K562 (cell line): ENCODE measurements at regions not wholly inside any gene's neighbourhood (a gene's known extent, or its start where the extent isn't known, plus 50 kb on each side); places are given as distances from the start of the nearest gene placed in this dataset.

Source experiments
- ATAC-seq: fragments of 200-7000 bp; cut with Tn5 transposase; 3 replicates; pipeline ENCODE4 v1.9.1; 2020; ENCODE audit warnings: moderate library complexity
- BruUV-seq: library from RNA; stranded (reverse); fragments of 400-500 nt; replicated peaks from 2 replicates; lab custom pipeline; 2021; lab: Mats Ljungman, UMichigan
- CTCF ChIA-PET: fragments of 300-600 bp; formaldehyde crosslinking; extraction: SDS; loops from one replicate; lab custom pipeline; 2021; ENCODE audit warnings: low intra/inter-chr PET ratio; lab: Yijun Ruan, JAX
- POLR2A ChIA-PET: fragments of 300-600, 350-650 bp; sonication (Branson Sonifier 250); formaldehyde crosslinking; extraction: SDS; loops from one replicate; lab custom pipeline; 2021; ENCODE audit warnings: antibody characterized with exemption, inconsistent platforms; lab: Yijun Ruan, JAX
- DNase-seq, 4 experiments: peaks; one replicate each; pipeline versions ENCODE4 v3.0.0 to v3.0.0-alpha.2; 2011 to 2018; ENCODE audit warnings: low spot score in 3 of 4, mixed read lengths in 3 of 4; ENCODE audit errors: extremely low read depth in 1 of 4
- FAIRE-seq: peaks from 2 replicates; lab custom pipeline; 2011; peaks lifted over from hg19 to GRCh38; lab: Jason Lieb, UNC
- H2AFZ ChIP-seq: 2 replicates; pipeline ENCODE4 v1.6.0; 2011; ENCODE audit warnings: low read depth, low read length, control low read depth, inconsistent platforms
- H3K27ac ChIP-seq: fragments of 200-600 bp; 3 replicates; pipeline ENCODE4 v1.8.0; 2011; ENCODE audit warnings: low read depth, mild to moderate bottlenecking, control low read depth, inconsistent platforms, low read length, moderate library complexity, mixed read lengths; ENCODE audit errors: extremely low read depth
- H3K27me3 ChIP-seq, 2 experiments: fragments of 300-600 bp in 1 of 2; 2 replicates in 1 of 2; 3 replicates in 1 of 2; pipeline versions ENCODE4 v1.6.0 to v1.8.0; 2011; ENCODE audit warnings: inconsistent platforms in 2 of 2, low read length in 2 of 2, mild to moderate bottlenecking in 1 of 2, mixed read lengths in 1 of 2, moderate library complexity in 1 of 2; ENCODE audit not compliant: control insufficient read depth in 2 of 2, insufficient read depth in 2 of 2
- H3K36me3 ChIP-seq: fragments of 300-600 bp; 3 replicates; pipeline ENCODE4 v1.8.0; 2011; ENCODE audit warnings: mild to moderate bottlenecking, low read length, inconsistent platforms; ENCODE audit not compliant: control insufficient read depth, insufficient read depth
- H3K4me1 ChIP-seq, 2 experiments: fragments of 200-600 bp in 1 of 2; replicated peaks in 1 of 2; 2 replicates in 1 of 2; 3 replicates in 1 of 2; pipeline versions ENCODE4 v1.5.1 to v1.8.0; 2011; ENCODE audit warnings: inconsistent platforms in 2 of 2, low read length in 2 of 2, mild to moderate bottlenecking in 1 of 2, mixed read lengths in 1 of 2, moderate library complexity in 1 of 2; ENCODE audit not compliant: control insufficient read depth in 2 of 2, insufficient read depth in 2 of 2
- H3K4me2 ChIP-seq: 2 replicates; pipeline ENCODE4 v1.6.1; 2011; ENCODE audit warnings: low read length, control low read depth, inconsistent platforms, mixed read lengths; ENCODE audit not compliant: insufficient read depth
- H3K4me3 ChIP-seq: fragments of 200-600 bp; sonication (generic), shearing (Covaris generic); 2 replicates; pipeline ENCODE4 v1.5.1; 2016; ENCODE audit warnings: control low read depth, inconsistent platforms
- H3K79me2 ChIP-seq: fragments of 200-600 bp; 3 replicates; pipeline ENCODE4 v1.8.0; 2011; ENCODE audit warnings: low read length, inconsistent platforms; ENCODE audit not compliant: control insufficient read depth, insufficient read depth
- H3K9ac ChIP-seq, 2 experiments: 2 replicates each; pipeline versions ENCODE4 v1.6.0 to v1.6.1; 2011; ENCODE audit warnings: low read depth in 2 of 2, low read length in 2 of 2, control low read depth in 1 of 2, inconsistent platforms in 1 of 2, mild to moderate bottlenecking in 1 of 2, mixed read lengths in 1 of 2; ENCODE audit not compliant: insufficient read depth in 1 of 2
- H3K9me1 ChIP-seq: one replicate; pipeline ENCODE4 v1.6.0; 2011; ENCODE audit warnings: inconsistent platforms, mild to moderate bottlenecking, low read length, moderate library complexity; ENCODE audit not compliant: control insufficient read depth, insufficient read depth
- H3K9me3 ChIP-seq: replicated peaks from 2 replicates; pipeline ENCODE4 v1.5.1; 2011; ENCODE audit warnings: low read depth, low read length, inconsistent platforms; ENCODE audit not compliant: control insufficient read depth, insufficient read depth
- H4K20me1 ChIP-seq: replicated peaks from 2 replicates; pipeline ENCODE4 v1.6.1; 2011; ENCODE audit warnings: low read length, inconsistent platforms, mixed read lengths; ENCODE audit not compliant: control insufficient read depth, insufficient read depth
- CBX3 ChIP-seq, 2 experiments: IDR thresholded peaks; 1 replicate in 1 of 2; 2 replicates in 1 of 2; pipeline ENCODE4 v1.6.1; 2012; ENCODE audit warnings: inconsistent platforms in 2 of 2, low read length in 2 of 2, borderline replicate concordance in 1 of 2, control low read depth in 1 of 2
- ELK1 ChIP-seq: sonication (generic); formaldehyde crosslinking; IDR thresholded peaks from 2 replicates; pipeline ENCODE4 v1.8.1; 2022; ENCODE audit warnings: missing genetic modification reagents
- FIP1L1 ChIP-seq: fragments of 200-400 bp; formaldehyde crosslinking; IDR thresholded peaks from 2 replicates; pipeline ENCODE4 v1.6.1; 2018; ENCODE audit warnings: mild to moderate bottlenecking, low read depth, low read length; ENCODE audit not compliant: poor library complexity, severe bottlenecking
- GTF2F1 ChIP-seq: IDR thresholded peaks from 2 replicates; pipeline ENCODE4 v1.6.1; 2011; ENCODE audit warnings: low read depth, low read length, improper control_type of control experiment
- KDM1A ChIP-seq, 2 experiments: fragments of 450-650 bp; IDR thresholded peaks; 2 replicates each; pipeline ENCODE4 v1.6.1; 2016; ENCODE audit warnings: mild to moderate bottlenecking in 2 of 2
- MYC ChIP-seq, 2 experiments: fragments of 250-450 bp in 1 of 2; sonication (Bioruptor Pico) in 1 of 2; IDR thresholded peaks; 2 replicates each; pipeline versions ENCODE4 v1.5.1 to v1.6.1; 2012 to 2021; ENCODE audit warnings: low read depth in 2 of 2, borderline replicate concordance in 1 of 2, improper control_type of control experiment in 1 of 2, low read length in 1 of 2, mild to moderate bottlenecking in 1 of 2, moderate library complexity in 1 of 2
- NR2C1 ChIP-seq, 2 experiments: fragments of 450-650 bp; IDR thresholded peaks; 2 replicates each; pipeline ENCODE4 v1.6.1; 2017; ENCODE audit warnings: mild to moderate bottlenecking in 2 of 2, antibody characterized with exemption in 1 of 2, inconsistent platforms in 1 of 2, missing compliant biosample characterization in 1 of 2, missing genetic modification characterization in 1 of 2
- NR4A1 ChIP-seq, 2 experiments: fragments of 250-450 bp in 1 of 2; fragments of 450-650 bp in 1 of 2; sonication (Bioruptor Pico) in 1 of 2; IDR thresholded peaks; 2 replicates each; pipeline versions ENCODE4 v1.4.0 to v1.6.1; 2016 to 2020; ENCODE audit warnings: mild to moderate bottlenecking in 2 of 2, missing compliant biosample characterization in 1 of 2, missing genetic modification characterization in 1 of 2, moderate library complexity in 1 of 2
- SIN3B ChIP-seq: fragments of 450-650 bp; IDR thresholded peaks from 2 replicates; pipeline ENCODE4 v1.6.1; 2017; ENCODE audit warnings: low read depth, mild to moderate bottlenecking, moderate library complexity
- ZBTB11 ChIP-seq, 3 experiments: fragments of 200-800 bp in 1 of 3; fragments of 250-450 bp in 1 of 3; fragments of 450-650 bp in 1 of 3; sonication (Bioruptor Pico) in 1 of 3; sonication (Bioruptor generic) in 1 of 3; formaldehyde crosslinking in 1 of 3; IDR thresholded peaks; 2 replicates each; pipeline versions ENCODE4 v1.6.1 to v1.8.0; 2016 to 2022; ENCODE audit warnings: mild to moderate bottlenecking in 2 of 3, missing genetic modification characterization in 2 of 3, missing compliant biosample characterization in 1 of 3, moderate library complexity in 1 of 3
- ZFP1 ChIP-seq: fragments of 450-650 bp; formaldehyde crosslinking; IDR thresholded peaks from 2 replicates; pipeline ENCODE4 v1.4.0; 2020; ENCODE audit warnings: mild to moderate bottlenecking, mixed read lengths
- ZKSCAN1 ChIP-seq: fragments of 150-350 bp; IDR thresholded peaks from 2 replicates; pipeline ENCODE4 v1.6.1; 2016; ENCODE audit warnings: low read depth, low read length
- ZNF408 ChIP-seq: fragments of 250-450 bp; sonication (Bioruptor Pico); IDR thresholded peaks from 2 replicates; pipeline ENCODE4 v1.4.0; 2020; ENCODE audit warnings: low read depth, mild to moderate bottlenecking, moderate library complexity
- WGBS: fragments of 100-300 bp; shearing (Covaris generic); methylation state at CpG from one replicate; pipeline ENCODE4 v1.1.6; 2016; ENCODE audit warnings: low coverage, mixed read lengths; ENCODE audit not compliant: insufficient coverage; ENCODE audit errors: missing lambda C conversion rate; 5-methylcytosine and 5-hydroxymethylcytosine counted together
- in situ Hi-C: fragments of 300-500 bp; cut with MboI; formaldehyde crosslinking; loops from 4 replicates; pipeline ENCODE4 v1.15.0; 2018; ENCODE audit warnings: inconsistent platforms, mixed read lengths
- intact Hi-C: fragments of 100-400 bp; cut with micrococcal nuclease; formaldehyde crosslinking; loops from 2 replicates; pipeline ENCODE4 v1.14.2; 2022

DNA sequence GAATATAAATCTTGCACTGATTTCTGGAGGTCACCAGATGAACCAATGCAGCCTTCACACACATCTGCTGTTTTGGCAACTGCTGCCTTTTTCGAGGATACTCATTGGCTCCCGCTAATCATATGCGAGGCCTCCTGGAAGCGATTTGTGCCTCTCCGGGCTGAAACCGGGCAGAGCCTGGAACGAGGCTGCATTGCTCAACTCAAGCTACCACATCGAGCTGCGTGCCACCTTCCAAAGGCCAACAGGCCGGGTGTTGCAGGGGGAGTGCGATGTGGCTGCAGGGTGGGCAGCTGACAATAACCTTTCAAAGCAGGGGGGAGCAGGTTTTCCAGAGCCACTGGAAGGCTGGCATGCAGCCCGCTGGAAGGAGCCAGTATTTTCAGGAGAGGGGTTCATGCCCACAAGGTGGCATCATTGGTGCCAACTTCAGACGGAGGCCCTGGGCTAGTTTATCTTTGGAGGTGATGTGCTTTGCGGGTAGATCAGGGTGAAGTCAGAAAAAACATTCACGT, 122.6 kb upstream of the IFNGR1 start:
- Histone ChIP-seq H3K27ac (no peak overlapping the region), H3K4me3 (no peak overlapping the region), H4K20me1 (no peaks in the 10 kb centered on the region), H2AFZ (no peak overlapping the region), H3K4me1 (no peaks in the 10 kb centered on the region), H3K27me3 (peaks cover 0 to 17% of the 10 kb centered on the region in 2 experiments; a peak in 3 of 5 replicates), H3K9ac (peak overlapping the region in 1 of 2 experiments; percentile 57; a peak in 1 of 4 replicates), H3K36me3 (no peaks in the 10 kb centered on the region), H3K9me3 (no peaks in the 10 kb centered on the region), H3K4me2 (no peak overlapping the region), H3K79me2 (no peaks in the 10 kb centered on the region), H3K9me1 (no peaks in the 10 kb centered on the region)
- DNase-seq (no peak), ATAC-seq (no peak), FAIRE-seq (no peak)
- intact Hi-C loops = no loop called here
- POLR2A ChIA-PET = no interaction called here
- CTCF ChIA-PET = no interaction called here
- WGBS = 1% methylated on average over 15 of the region's 15 CpGs
- TF ChIP-seq CBX3 (IDR thresholded peaks at IDR 0.05; ENCODE audit: borderline replicate concordance in 1 of 2, low read length in 2 of 2) (no peak), ZNF408 (CRISPR knock-in tag) (no peak), ZKSCAN1 (no peak), FIP1L1 (no peak), GTF2F1 (no peak), ZBTB11 (CRISPR knock-in tag; IDR thresholded peaks at IDR 0.05) (no peak), ZFP1 (no peak), NR2C1 (IDR thresholded peaks at IDR 0.05) (no peak), NR2C1 (tag; IDR thresholded peaks at IDR 0.05) (no peak), MYC (IDR thresholded peaks at IDR 0.05; ENCODE audit: low read depth, low read length) (no peak), MYC (CRISPR knock-in tag; IDR thresholded peaks at IDR 0.05; ENCODE audit: borderline replicate concordance, low read depth) (no peak), KDM1A (IDR thresholded peaks at IDR 0.05) (no peak), NR4A1 (CRISPR knock-in tag; IDR thresholded peaks at IDR 0.05) (no peak), NR4A1 (tag; IDR thresholded peaks at IDR 0.05) (no peak), ELK1 (no peak), SIN3B (no peak)
- no TSS peak for BruUV-seq
- in situ Hi-C loops = no loop called here
